SK-N-SH (cell line): ENCODE measurements at regions not wholly inside any gene's neighbourhood (a gene's known extent, or its start where the extent isn't known, plus 50 kb on each side); places are given as distances from the start of the nearest gene placed in this dataset.

ENCODE experiments used
- CTCF ChIA-PET: fragments of 300-600, 350-600 bp; formaldehyde crosslinking; extraction: SDS; loops from one replicate; lab custom pipeline; 2021; lab: Yijun Ruan, JAX
- POLR2A ChIA-PET: fragments of 350-600 bp; sonication (Branson Sonifier 250); formaldehyde crosslinking; extraction: SDS; loops from one replicate; lab custom pipeline; 2020; ENCODE audit warnings: antibody characterized with exemption, inconsistent platforms; lab: Yijun Ruan, JAX
- DNase-seq: peaks from one replicate; pipeline ENCODE4 v3.0.0; 2012
- H2AFZ ChIP-seq: fragments of 200-600 bp; sonication (generic); 2 replicates; pipeline ENCODE4 v1.8.1; 2016; ENCODE audit warnings: antibody characterized with exemption, mild to moderate bottlenecking, low read depth
- H3F3A ChIP-seq: fragments of 200-600 bp; sonication (generic); replicated peaks from 2 replicates; pipeline ENCODE3; 2016; ENCODE audit warnings: antibody characterized with exemption, mild to moderate bottlenecking; ENCODE audit not compliant: insufficient read depth
- H3K27ac ChIP-seq, 2 experiments: fragments of 200-500 bp in 1 of 2; fragments of 200-600 bp in 1 of 2; sonication (Bioruptor generic) in 1 of 2; sonication (generic), shearing (Covaris generic) in 1 of 2; 2 replicates each; pipeline versions ENCODE4 v1.5.1 to v1.6.1; 2014 to 2016; ENCODE audit warnings: low read depth in 2 of 2, inconsistent platforms in 1 of 2, low read length in 1 of 2, mild to moderate bottlenecking in 1 of 2, mixed read lengths in 1 of 2
- H3K27me3 ChIP-seq: fragments of 200-600 bp; sonication (generic), shearing (Covaris generic); 2 replicates; pipeline ENCODE4 v1.6.1; 2016; ENCODE audit warnings: mixed run types; ENCODE audit not compliant: insufficient read depth
- H3K36me3 ChIP-seq, 2 experiments: fragments of 200-500 bp in 1 of 2; fragments of 200-600 bp in 1 of 2; sonication (Bioruptor generic) in 1 of 2; sonication (generic) in 1 of 2; replicated peaks in 1 of 2; 2 replicates each; pipeline versions ENCODE3 to v1.5.1; 2014 to 2016; ENCODE audit warnings: low read length in 1 of 2, mild to moderate bottlenecking in 1 of 2; ENCODE audit not compliant: insufficient read depth in 2 of 2, control insufficient read depth in 1 of 2
- H3K4me1 ChIP-seq, 2 experiments: fragments of 200-500 bp in 1 of 2; fragments of 200-600 bp in 1 of 2; sonication (Bioruptor generic) in 1 of 2; sonication (generic), shearing (Covaris generic) in 1 of 2; 2 replicates each; pipeline versions ENCODE4 v1.5.1 to v1.6.1; 2014 to 2016; ENCODE audit warnings: low read depth in 1 of 2, low read length in 1 of 2, mixed run types in 1 of 2; ENCODE audit not compliant: insufficient read depth in 2 of 2, control insufficient read depth in 1 of 2
- H3K4me2 ChIP-seq: fragments of 200-600 bp; sonication (generic), shearing (Covaris generic); 2 replicates; pipeline ENCODE4 v1.6.1; 2017; ENCODE audit warnings: mixed run types
- H3K4me3 ChIP-seq, 2 experiments: fragments of 200-500 bp in 1 of 2; fragments of 200-600 bp in 1 of 2; sonication (Bioruptor generic) in 1 of 2; sonication (generic), shearing (Covaris generic) in 1 of 2; 2 replicates each; pipeline versions ENCODE4 v1.5.1 to v1.8.1; 2014 to 2016; ENCODE audit warnings: low read depth in 2 of 2, inconsistent platforms in 1 of 2, low read length in 1 of 2, mild to moderate bottlenecking in 1 of 2, mixed read lengths in 1 of 2, moderate library complexity in 1 of 2
- H3K79me2 ChIP-seq: fragments of 200-600 bp; sonication (generic); 2 replicates; pipeline ENCODE4 v1.8.1; 2017; ENCODE audit warnings: mild to moderate bottlenecking; ENCODE audit not compliant: insufficient read depth
- H3K9ac ChIP-seq: fragments of 200-600 bp; sonication (generic); 2 replicates; pipeline ENCODE4 v1.6.1; 2017; ENCODE audit warnings: mixed run types
- H3K9me2 ChIP-seq: fragments of 200-600 bp; sonication (generic); 2 replicates; pipeline ENCODE4 v1.6.1; 2017; ENCODE audit warnings: mixed run types
- H3K9me3 ChIP-seq: fragments of 200-600 bp; sonication (generic); 2 replicates; pipeline ENCODE4 v1.6.1; 2017; ENCODE audit warnings: mixed run types, mild to moderate bottlenecking, moderate library complexity
- H4K20me1 ChIP-seq: fragments of 200-600 bp; sonication (generic); 2 replicates; pipeline ENCODE4 v1.6.1; 2017; ENCODE audit warnings: mild to moderate bottlenecking, mixed run types; ENCODE audit not compliant: insufficient read depth
- ELF1 ChIP-seq: IDR thresholded peaks from 2 replicates; pipeline ENCODE4 v1.4.0; 2012
- FOSL2 ChIP-seq: IDR thresholded peaks from 2 replicates; pipeline ENCODE4 v1.4.0; 2012; ENCODE audit warnings: low read depth, mild to moderate bottlenecking, moderate library complexity, borderline replicate concordance
- GABPA ChIP-seq: IDR thresholded peaks from 2 replicates; pipeline ENCODE4 v1.4.0; 2012; ENCODE audit warnings: low read depth, mild to moderate bottlenecking
- GATA2 ChIP-seq: sonication (generic); formaldehyde crosslinking; IDR thresholded peaks from 2 replicates; pipeline ENCODE4 v1.5.0; 2020; ENCODE audit warnings: mild to moderate bottlenecking, missing genetic modification reagents
- JUND ChIP-seq: IDR thresholded peaks from 2 replicates; pipeline ENCODE4 v1.4.0; 2012
- MEF2A ChIP-seq: IDR thresholded peaks from 2 replicates; pipeline ENCODE4 v1.4.0; 2012; ENCODE audit warnings: low read depth, borderline replicate concordance
- MXI1 ChIP-seq: IDR thresholded peaks from 2 replicates; pipeline ENCODE4 v1.6.1; 2012; ENCODE audit warnings: mild to moderate bottlenecking, low read depth, low read length, improper control_type of control experiment
- NFIC ChIP-seq: IDR thresholded peaks from 2 replicates; pipeline ENCODE4 v1.4.0; 2012; ENCODE audit warnings: borderline replicate concordance
- NRF1 ChIP-seq: IDR thresholded peaks from 2 replicates; pipeline ENCODE4 v1.6.1; 2012; ENCODE audit warnings: low read depth, mild to moderate bottlenecking, low read length
- RAD21 ChIP-seq: IDR thresholded peaks from 2 replicates; pipeline ENCODE4 v1.6.1; 2012; ENCODE audit warnings: mild to moderate bottlenecking, low read length
- TCF12 ChIP-seq: IDR thresholded peaks from 2 replicates; pipeline ENCODE4 v1.4.0; 2012
- YY1 ChIP-seq: IDR thresholded peaks from 2 replicates; pipeline ENCODE4 v1.4.0; 2012; ENCODE audit warnings: low read depth, mild to moderate bottlenecking
- WGBS: methylation state at CpG from one replicate; pipeline ENCODE4 v1.1.6; 2017; ENCODE audit warnings: low lambda C conversion rate; 5-methylcytosine and 5-hydroxymethylcytosine counted together
- TF ChIP-seq, protein P1 (sequence below): IDR thresholded peaks from 2 replicates; pipeline ENCODE4 v1.6.1; 2012; ENCODE audit warnings: mild to moderate bottlenecking, low read depth, low read length, moderate library complexity
- TF ChIP-seq, protein P2 (sequence below): fragments of 150-350 bp; IDR thresholded peaks from 2 replicates; pipeline ENCODE4 v1.6.1; 2016; ENCODE audit warnings: mild to moderate bottlenecking, low read depth, low read length
- TF ChIP-seq, protein P3 (sequence below): IDR thresholded peaks from 2 replicates; pipeline ENCODE4; 2012
- TF ChIP-seq, protein P4 (sequence below): fragments of 200-600 bp; sonication (generic); IDR thresholded peaks from 2 replicates; pipeline ENCODE4 v1.6.1; 2017; ENCODE audit warnings: antibody characterized with exemption, mild to moderate bottlenecking, moderate library complexity
- TF ChIP-seq, protein P5 (sequence below): IDR thresholded peaks from 2 replicates; pipeline ENCODE4 v1.4.0; 2012; ENCODE audit warnings: low read depth, borderline replicate concordance

DNA sequence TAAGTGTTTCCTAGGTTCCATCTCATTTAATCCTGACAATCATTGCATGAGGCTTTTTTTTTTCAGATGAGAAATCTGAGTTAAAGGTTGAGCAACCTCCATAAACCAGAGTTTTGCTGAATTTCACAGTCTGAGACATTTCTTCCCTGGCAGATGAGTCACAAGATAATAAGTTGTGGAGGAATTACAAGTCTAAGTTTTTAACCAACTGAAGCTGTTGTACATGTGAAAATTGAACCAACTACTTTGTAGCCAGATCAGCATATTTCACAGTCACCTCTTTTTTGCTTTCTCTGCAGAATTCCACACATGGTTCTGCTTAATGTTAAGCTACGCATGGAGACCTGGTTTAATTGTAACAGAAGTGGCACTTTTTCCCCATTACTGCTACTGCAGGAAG, 765.6 kb downstream of the CDH11 start (continued):
- TF ChIP-seq YY1 (no peak), RAD21 (no peak), GABPA (no peak), NRF1 (no peak), MXI1 (no peak)
- TF ChIP-seq, protein P1, sequence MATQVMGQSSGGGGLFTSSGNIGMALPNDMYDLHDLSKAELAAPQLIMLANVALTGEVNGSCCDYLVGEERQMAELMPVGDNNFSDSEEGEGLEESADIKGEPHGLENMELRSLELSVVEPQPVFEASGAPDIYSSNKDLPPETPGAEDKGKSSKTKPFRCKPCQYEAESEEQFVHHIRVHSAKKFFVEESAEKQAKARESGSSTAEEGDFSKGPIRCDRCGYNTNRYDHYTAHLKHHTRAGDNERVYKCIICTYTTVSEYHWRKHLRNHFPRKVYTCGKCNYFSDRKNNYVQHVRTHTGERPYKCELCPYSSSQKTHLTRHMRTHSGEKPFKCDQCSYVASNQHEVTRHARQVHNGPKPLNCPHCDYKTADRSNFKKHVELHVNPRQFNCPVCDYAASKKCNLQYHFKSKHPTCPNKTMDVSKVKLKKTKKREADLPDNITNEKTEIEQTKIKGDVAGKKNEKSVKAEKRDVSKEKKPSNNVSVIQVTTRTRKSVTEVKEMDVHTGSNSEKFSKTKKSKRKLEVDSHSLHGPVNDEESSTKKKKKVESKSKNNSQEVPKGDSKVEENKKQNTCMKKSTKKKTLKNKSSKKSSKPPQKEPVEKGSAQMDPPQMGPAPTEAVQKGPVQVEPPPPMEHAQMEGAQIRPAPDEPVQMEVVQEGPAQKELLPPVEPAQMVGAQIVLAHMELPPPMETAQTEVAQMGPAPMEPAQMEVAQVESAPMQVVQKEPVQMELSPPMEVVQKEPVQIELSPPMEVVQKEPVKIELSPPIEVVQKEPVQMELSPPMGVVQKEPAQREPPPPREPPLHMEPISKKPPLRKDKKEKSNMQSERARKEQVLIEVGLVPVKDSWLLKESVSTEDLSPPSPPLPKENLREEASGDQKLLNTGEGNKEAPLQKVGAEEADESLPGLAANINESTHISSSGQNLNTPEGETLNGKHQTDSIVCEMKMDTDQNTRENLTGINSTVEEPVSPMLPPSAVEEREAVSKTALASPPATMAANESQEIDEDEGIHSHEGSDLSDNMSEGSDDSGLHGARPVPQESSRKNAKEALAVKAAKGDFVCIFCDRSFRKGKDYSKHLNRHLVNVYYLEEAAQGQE, result no peak

DNA sequence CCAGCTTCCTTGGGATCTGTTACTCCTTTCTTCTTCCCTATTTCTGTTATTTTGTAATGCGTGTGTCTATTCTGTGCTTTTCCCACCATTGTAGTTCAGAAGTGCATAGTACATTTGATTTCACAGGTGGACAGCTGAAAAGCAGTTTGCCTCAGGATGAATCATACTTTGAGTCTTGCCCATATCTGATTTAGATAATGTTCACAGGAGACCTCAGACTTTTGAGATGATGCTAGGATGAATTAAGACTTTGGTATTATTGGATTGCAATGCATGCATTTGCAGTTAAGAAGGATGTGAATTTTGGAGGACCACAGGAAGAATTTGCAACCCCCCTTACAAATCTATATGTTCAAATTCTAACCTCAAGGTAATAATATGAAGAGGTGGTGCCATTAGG, 769.6 kb downstream of the CDH11 start:
- H3K9me3 ChIP-seq, result no peaks in the 10 kb centered on the region
- no peak for DNase-seq
- H3K4me1 ChIP-seq, result no peaks in the 10 kb centered on the region; a peak in 2 of 4 replicates
- ChIA-PET CTCF (no interaction called here), POLR2A (no interaction called here)
- no peaks in the 10 kb centered on the region for H3K36me3 ChIP-seq
- H4K20me1 ChIP-seq, result no peaks in the 10 kb centered on the region
- H3K79me2 ChIP-seq, result no peaks in the 10 kb centered on the region
- no peak overlapping the region for H2AFZ ChIP-seq
- H3K27me3 ChIP-seq, result no peaks in the 10 kb centered on the region
- TF ChIP-seq MEF2A, result no peak
- TF ChIP-seq, protein P2, sequence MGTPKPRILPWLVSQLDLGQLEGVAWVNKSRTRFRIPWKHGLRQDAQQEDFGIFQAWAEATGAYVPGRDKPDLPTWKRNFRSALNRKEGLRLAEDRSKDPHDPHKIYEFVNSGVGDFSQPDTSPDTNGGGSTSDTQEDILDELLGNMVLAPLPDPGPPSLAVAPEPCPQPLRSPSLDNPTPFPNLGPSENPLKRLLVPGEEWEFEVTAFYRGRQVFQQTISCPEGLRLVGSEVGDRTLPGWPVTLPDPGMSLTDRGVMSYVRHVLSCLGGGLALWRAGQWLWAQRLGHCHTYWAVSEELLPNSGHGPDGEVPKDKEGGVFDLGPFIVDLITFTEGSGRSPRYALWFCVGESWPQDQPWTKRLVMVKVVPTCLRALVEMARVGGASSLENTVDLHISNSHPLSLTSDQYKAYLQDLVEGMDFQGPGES, result no peak
- TF ChIP-seq FOSL2, result peak; percentile 40; the same call in 1 of the 2 replicates
- peak; percentile 50; the same call in 1 of the 2 replicates for TF ChIP-seq TCF12
- TF ChIP-seq JUND, result peak; percentile 39; the same call in 1 of the 2 replicates
- TF ChIP-seq ELF1, result no peak
- no peak for TF ChIP-seq NFIC
- TF ChIP-seq, protein P3, sequence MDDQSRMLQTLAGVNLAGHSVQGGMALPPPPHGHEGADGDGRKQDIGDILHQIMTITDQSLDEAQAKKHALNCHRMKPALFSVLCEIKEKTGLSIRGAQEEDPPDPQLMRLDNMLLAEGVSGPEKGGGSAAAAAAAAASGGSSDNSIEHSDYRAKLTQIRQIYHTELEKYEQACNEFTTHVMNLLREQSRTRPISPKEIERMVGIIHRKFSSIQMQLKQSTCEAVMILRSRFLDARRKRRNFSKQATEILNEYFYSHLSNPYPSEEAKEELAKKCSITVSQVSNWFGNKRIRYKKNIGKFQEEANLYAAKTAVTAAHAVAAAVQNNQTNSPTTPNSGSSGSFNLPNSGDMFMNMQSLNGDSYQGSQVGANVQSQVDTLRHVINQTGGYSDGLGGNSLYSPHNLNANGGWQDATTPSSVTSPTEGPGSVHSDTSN, result peak; percentile 27; the same call in 1 of the 2 replicates
- TF ChIP-seq, protein P4, sequence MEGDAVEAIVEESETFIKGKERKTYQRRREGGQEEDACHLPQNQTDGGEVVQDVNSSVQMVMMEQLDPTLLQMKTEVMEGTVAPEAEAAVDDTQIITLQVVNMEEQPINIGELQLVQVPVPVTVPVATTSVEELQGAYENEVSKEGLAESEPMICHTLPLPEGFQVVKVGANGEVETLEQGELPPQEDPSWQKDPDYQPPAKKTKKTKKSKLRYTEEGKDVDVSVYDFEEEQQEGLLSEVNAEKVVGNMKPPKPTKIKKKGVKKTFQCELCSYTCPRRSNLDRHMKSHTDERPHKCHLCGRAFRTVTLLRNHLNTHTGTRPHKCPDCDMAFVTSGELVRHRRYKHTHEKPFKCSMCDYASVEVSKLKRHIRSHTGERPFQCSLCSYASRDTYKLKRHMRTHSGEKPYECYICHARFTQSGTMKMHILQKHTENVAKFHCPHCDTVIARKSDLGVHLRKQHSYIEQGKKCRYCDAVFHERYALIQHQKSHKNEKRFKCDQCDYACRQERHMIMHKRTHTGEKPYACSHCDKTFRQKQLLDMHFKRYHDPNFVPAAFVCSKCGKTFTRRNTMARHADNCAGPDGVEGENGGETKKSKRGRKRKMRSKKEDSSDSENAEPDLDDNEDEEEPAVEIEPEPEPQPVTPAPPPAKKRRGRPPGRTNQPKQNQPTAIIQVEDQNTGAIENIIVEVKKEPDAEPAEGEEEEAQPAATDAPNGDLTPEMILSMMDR, result no peak
- no peak for TF ChIP-seq GATA2 (CRISPR knock-in tag)
- TF ChIP-seq, protein P5, sequence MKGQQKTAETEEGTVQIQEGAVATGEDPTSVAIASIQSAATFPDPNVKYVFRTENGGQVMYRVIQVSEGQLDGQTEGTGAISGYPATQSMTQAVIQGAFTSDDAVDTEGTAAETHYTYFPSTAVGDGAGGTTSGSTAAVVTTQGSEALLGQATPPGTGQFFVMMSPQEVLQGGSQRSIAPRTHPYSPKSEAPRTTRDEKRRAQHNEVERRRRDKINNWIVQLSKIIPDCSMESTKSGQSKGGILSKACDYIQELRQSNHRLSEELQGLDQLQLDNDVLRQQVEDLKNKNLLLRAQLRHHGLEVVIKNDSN, result no peak
- WGBS, result 88% methylated on average over 1 of the region's 1 CpG
- no peak overlapping the region for H3K4me2 ChIP-seq
- no peak overlapping the region for H3K27ac ChIP-seq
- no peaks in the 10 kb centered on the region for H3K9me2 ChIP-seq
- no peak overlapping the region for H3K4me3 ChIP-seq
- H3F3A ChIP-seq, result peaks cover 3% of the 10 kb centered on the region
- H3K9ac ChIP-seq, result no peak overlapping the region
